GM21619 (cell line): ENCODE measurements at regions not wholly inside any gene's neighbourhood (a gene's known extent, or its start where the extent isn't known, plus 50 kb on each side); places are given as distances from the start of the nearest gene placed in this dataset.

Experiments
- ATAC-seq: cut with Tn5 transposase; IDR thresholded peaks from one replicate; pipeline ENCODE4 v1.9.1; 2021; ENCODE audit not compliant: unreplicated experiment

DNA sequence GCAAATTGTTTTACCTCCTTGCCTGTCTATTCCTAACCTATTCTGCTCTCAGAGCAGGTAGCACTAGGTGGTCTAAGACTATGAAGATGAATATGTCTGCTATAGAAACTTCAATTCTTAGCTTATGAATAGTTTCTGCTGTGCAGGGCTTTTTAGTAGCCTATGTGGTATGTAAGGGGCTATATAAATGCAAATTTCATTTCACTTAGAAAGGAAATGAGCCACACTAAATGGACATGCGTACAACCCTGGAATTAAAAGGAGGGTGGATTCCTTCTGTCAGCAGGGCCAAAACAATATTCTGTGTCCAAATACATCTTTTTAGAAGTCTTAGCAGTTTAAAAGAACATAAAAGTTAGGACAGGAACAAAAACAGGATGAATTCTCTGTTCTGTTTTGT is 163.9 kb upstream of the GEMIN8 start:
- ATAC-seq: no peak

DNA sequence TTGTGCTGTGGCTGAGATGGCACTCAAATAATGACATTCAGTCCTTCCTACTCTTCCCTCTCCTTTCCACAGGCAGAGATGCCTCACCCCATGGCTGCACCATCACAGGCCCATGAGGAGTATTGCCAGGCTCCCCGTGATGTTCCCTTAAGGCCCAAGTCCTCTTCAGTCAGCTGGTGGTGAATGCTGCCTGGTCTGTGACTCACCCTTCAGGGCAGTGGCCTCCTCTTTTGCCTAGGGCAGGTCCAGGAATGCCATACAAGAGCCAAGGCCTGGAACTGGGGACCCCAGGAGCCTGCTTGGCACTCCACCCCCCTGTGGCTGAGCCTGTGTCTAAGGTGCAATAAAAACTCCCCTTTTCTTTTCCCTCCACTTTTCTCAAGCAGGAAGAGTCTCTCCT is 144.2 kb upstream of the GEMIN8 start:
- ATAC-seq: no peak

DNA sequence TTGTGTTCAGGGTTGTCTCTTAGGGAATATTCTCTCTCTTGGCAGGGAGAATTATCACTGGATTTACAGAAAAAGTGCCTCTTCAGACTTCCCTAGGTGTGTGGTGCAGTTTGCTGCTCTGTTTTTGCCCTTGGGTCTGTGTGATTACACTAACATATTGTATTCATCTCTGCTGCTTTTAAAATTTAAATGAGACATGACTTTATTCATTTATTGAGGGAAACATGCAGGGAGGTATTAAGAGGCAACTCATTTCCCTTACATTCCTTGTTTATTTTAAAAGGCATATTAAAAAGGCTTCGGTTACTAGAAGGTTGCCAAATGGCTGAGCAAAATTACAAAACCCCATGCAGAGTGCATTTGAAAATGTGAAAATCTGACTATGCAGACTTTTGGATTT is 135.1 kb upstream of the GEMIN8 start:
- ATAC-seq: no peak

DNA sequence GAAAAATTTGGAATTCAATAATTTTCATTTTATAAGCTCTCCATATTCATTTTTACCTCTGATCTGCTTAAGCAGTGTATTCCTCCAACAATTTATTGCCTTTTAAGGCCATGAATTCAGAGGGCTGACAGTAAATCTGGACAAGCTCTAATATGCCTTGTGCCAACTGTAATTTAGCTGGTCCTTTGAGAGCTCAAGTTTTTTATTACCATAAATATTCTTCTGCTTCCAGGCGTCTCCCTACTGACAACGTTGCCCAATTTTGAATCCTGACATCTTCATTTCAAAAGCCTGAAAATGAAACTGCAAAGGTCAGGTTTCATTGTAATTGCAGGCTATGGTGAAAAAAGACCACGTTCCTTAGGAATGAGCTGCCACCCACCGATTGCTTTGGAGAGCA is 95.8 kb upstream of the GEMIN8 start:
- ATAC-seq: no peak

DNA sequence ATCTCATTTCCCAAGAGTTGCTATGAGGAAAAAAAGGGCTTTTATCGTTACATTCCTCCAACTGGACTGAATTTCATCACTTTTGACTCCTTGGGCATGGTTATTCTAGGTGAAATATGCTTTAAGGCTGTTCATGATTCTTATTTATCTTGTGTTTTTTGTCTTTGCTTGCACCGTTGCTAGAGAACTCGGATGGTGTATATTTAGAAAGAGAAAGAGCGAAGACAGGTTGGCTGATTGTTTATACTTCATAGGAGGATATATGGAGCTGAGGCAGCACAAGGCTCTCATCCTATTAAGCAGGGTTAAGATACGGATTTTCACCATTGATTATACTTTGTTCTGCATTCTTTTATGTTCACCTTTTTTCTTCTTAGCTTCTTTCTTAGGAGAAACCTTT is 94.9 kb upstream of the GEMIN8 start:
- ATAC-seq: no peak

DNA sequence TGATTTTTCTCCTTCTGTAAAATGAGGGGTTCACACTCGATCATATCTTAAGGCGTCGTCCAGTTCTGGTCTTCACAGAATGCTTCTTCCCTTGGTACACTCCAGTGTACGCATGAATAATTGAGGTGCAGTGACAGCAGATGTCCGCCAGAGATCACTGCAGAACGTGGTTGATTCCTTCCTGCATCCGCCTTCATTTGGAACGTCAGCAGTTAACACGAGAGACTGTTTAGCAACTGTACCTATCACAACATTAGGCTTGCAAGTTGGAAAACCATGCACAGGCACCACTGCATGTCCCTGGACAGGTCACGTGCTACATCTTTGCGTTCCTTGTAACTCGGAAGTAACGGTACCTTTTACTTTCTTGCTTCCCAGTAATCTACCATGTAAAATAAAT is 66.0 kb upstream of the GEMIN8 start:
- peak; percentile 64 for ATAC-seq

DNA sequence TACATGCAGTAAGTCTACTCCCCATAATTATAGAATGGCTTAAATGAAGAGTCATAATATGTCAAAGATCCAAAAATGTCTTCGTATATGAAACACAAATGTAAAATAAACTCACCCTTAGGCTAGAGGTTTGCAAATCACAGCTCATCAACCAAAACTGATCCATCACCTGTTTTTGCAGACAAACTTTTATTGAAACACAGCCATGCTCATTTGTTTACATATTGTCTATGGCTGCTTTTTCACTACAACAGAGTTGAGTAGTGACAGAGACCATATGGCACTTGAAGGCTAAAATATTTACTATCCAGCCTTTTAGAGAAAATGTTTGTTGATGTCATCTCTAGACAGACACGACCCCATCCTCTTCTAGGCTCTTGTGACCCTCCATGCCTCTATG is 64.5 kb upstream of the GEMIN8 start:
- ATAC-seq: no peak

DNA sequence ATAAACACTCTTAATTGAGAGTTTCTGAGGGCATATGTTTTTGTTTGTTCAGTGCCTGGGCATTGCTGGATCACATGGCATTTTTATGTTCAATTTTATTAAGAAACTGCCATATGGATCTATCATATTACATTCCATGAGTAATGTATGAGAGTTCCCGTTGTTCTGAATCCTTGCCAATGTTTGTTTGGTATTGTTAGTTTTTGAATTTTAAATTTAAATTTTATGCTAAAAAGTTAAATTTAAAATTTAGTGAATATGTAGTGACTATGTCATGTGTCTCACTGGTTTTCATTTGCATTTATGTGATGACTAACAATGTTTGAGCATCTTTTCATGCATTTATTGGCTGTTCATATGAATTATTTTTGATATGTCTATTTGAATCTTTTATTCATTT is 54.8 kb upstream of the GEMIN8 start:
- no peak for ATAC-seq

DNA sequence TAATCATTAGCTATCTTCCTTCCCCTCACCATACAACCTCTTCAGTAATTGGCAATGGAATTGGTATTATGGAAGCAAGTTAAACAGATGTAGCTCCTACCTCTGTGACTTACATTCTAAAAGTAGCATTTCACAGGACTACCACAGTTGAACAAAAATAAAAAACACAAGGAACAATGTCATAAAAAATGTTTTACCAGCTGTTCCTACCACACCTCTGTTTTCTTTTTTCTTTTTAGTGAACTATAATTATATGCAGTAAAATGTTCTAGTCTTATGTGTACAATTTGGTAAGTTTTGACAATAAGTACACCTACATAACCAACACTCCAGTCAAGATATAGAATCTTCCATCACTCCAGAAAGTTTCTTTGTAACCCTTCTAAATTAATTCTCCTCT is 54.1 kb upstream of the GEMIN8 start:
- ATAC-seq: no peak

DNA sequence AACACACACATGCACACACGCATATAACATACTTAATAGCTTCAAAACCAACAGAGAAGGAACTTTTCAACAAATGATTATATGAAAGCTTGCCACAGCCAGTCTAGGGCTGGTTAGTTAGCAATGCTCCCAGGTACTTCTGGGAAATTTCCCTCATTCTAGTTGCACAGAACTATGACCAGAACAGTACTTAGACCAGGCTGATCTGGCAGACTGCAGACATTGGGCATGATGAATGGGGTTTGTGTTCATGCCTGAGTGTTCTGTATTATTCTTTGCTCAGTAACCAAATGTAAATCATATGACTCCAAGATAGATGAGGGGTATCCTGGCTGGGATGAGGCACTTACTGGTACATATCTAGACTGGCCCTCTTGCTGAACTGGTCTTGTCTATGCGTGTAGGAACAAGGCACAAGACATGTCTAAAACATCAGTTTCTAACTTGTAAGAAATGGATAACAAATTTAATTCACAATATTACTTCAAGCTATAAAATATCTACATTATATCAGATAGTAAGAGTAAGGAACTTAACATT is 50.3 kb upstream of the GEMIN8 start:
- no peak for ATAC-seq
